ENCODE measurements at regions not wholly inside any gene's neighbourhood (a gene's known extent, or its start where the extent isn't known, plus 50 kb on each side); places are given as distances from the start of the nearest gene placed in this dataset.

- H3K4me3 ChIP-seq (ENCODE audit: low read depth, low read length) = no peak overlapping the region
- no peak for TF ChIP-seq CTCF (IDR thresholded peaks at IDR 0.05; ENCODE audit: control insufficient read depth, extremely low read depth, insufficient read depth)
- no peak for DNase-seq (ENCODE audit: low read depth)
These were observed 99.1 kb upstream of the ERG start for GRCh38 chr21:38597421-38597820.

GRCh38 chr21:38598413-38598812, 100.1 kb upstream of the ERG start:
- H3K4me3 ChIP-seq (ENCODE audit: low read depth, low read length) = no peak overlapping the region
- no peak for DNase-seq (ENCODE audit: low read depth)
- no peak for TF ChIP-seq CTCF (IDR thresholded peaks at IDR 0.05; ENCODE audit: control insufficient read depth, extremely low read depth, insufficient read depth)

- DNase-seq (ENCODE audit: low read depth) = no peak
- no peak for TF ChIP-seq CTCF (IDR thresholded peaks at IDR 0.05; ENCODE audit: control insufficient read depth, extremely low read depth, insufficient read depth)
- no peak overlapping the region for H3K4me3 ChIP-seq (ENCODE audit: low read depth, low read length)
These were observed 101.2 kb upstream of the ERG start for GRCh38 chr21:38599381-38599975.

GRCh38 chr21:38600106-38600505, 101.8 kb upstream of the ERG start:
- no peak for TF ChIP-seq CTCF (IDR thresholded peaks at IDR 0.05; ENCODE audit: control insufficient read depth, extremely low read depth, insufficient read depth)
- no peak overlapping the region for H3K4me3 ChIP-seq (ENCODE audit: low read depth, low read length)
- DNase-seq (ENCODE audit: low read depth) = no peak

- H3K4me3 ChIP-seq (ENCODE audit: low read depth, low read length) = no peak overlapping the region
- TF ChIP-seq CTCF (IDR thresholded peaks at IDR 0.05; ENCODE audit: control insufficient read depth, extremely low read depth, insufficient read depth) = no peak
- DNase-seq (ENCODE audit: low read depth) = no peak
These were observed 107.0 kb upstream of the ERG start for GRCh38 chr21:38605236-38605635.

- H3K4me3 ChIP-seq (ENCODE audit: low read depth, low read length) = no peak overlapping the region
- no peak for TF ChIP-seq CTCF (IDR thresholded peaks at IDR 0.05; ENCODE audit: control insufficient read depth, extremely low read depth, insufficient read depth)
- DNase-seq (ENCODE audit: low read depth) = no peak
These were observed 111.3 kb upstream of the ERG start for GRCh38 chr21:38609580-38609979.

GRCh38 chr21:38610623-38611251, 112.5 kb upstream of the ERG start:
- no peak for TF ChIP-seq CTCF (IDR thresholded peaks at IDR 0.05; ENCODE audit: control insufficient read depth, extremely low read depth, insufficient read depth)
- no peak overlapping the region for H3K4me3 ChIP-seq (ENCODE audit: low read depth, low read length)
- no peak for DNase-seq (ENCODE audit: low read depth)
